ENCODE measurements at regions not wholly inside any gene's neighbourhood (a gene's known extent, or its start where the extent isn't known, plus 50 kb on each side); places are given as distances from the start of the nearest gene placed in this dataset.

GRCh38 chr6:79394690-79395089 is 142.5 kb downstream of the LCA5 start:
- H3K36me3 Mint-ChIP-seq (ENCODE audit: low read depth, unreplicated experiment): no peaks in the 10 kb centered on the region
- H3K9me3 Mint-ChIP-seq (ENCODE audit: unreplicated experiment): no peaks in the 10 kb centered on the region
- no peaks in the 10 kb centered on the region for H3K27me3 Mint-ChIP-seq (ENCODE audit: unreplicated experiment)
- TF ChIP-seq CTCF (IDR thresholded peaks at IDR 0.05; ENCODE audit: unreplicated experiment): no peak
- no peak overlapping the region for H3K27ac Mint-ChIP-seq (ENCODE audit: unreplicated experiment)
- H3K4me3 Mint-ChIP-seq (ENCODE audit: unreplicated experiment): no peak overlapping the region
- no peak for DNase-seq (ENCODE audit: low spot score)
- H3K4me1 Mint-ChIP-seq (ENCODE audit: unreplicated experiment): peaks cover 15% of the 10 kb centered on the region

- H3K27me3 Mint-ChIP-seq (ENCODE audit: unreplicated experiment): no peaks in the 10 kb centered on the region
- H3K4me1 Mint-ChIP-seq (ENCODE audit: unreplicated experiment): peaks cover 15% of the 10 kb centered on the region
- no peak overlapping the region for H3K27ac Mint-ChIP-seq (ENCODE audit: unreplicated experiment)
- H3K9me3 Mint-ChIP-seq (ENCODE audit: unreplicated experiment): no peaks in the 10 kb centered on the region
- H3K36me3 Mint-ChIP-seq (ENCODE audit: low read depth, unreplicated experiment): no peaks in the 10 kb centered on the region
- no peak for DNase-seq (ENCODE audit: low spot score)
- H3K4me3 Mint-ChIP-seq (ENCODE audit: unreplicated experiment): no peak overlapping the region
- no peak for TF ChIP-seq CTCF (IDR thresholded peaks at IDR 0.05; ENCODE audit: unreplicated experiment)
These were observed 145.1 kb downstream of the LCA5 start for GRCh38 chr6:79392094-79392493.

- Mint-ChIP-seq H3K36me3 (ENCODE audit: low read depth, unreplicated experiment) (no peaks in the 10 kb centered on the region), H3K4me1 (ENCODE audit: unreplicated experiment) (peaks cover 9% of the 10 kb centered on the region), H3K27ac (ENCODE audit: unreplicated experiment) (no peak overlapping the region), H3K4me3 (ENCODE audit: unreplicated experiment) (no peak overlapping the region), H3K27me3 (ENCODE audit: unreplicated experiment) (peaks cover 2% of the 10 kb centered on the region), H3K9me3 (ENCODE audit: unreplicated experiment) (no peaks in the 10 kb centered on the region)
- no peak for TF ChIP-seq CTCF (IDR thresholded peaks at IDR 0.05; ENCODE audit: unreplicated experiment)
- no peak for DNase-seq (ENCODE audit: low spot score)
These were observed 145.8 kb downstream of the LCA5 start for GRCh38 chr6:79391480-79391879.

- no peak overlapping the region for H3K4me3 Mint-ChIP-seq (ENCODE audit: unreplicated experiment)
- H3K36me3 Mint-ChIP-seq (ENCODE audit: low read depth, unreplicated experiment): no peaks in the 10 kb centered on the region
- no peaks in the 10 kb centered on the region for H3K4me1 Mint-ChIP-seq (ENCODE audit: unreplicated experiment)
- no peak for DNase-seq (ENCODE audit: low spot score)
- TF ChIP-seq CTCF (IDR thresholded peaks at IDR 0.05; ENCODE audit: unreplicated experiment): no peak
- no peaks in the 10 kb centered on the region for H3K9me3 Mint-ChIP-seq (ENCODE audit: unreplicated experiment)
- peaks cover 6% of the 10 kb centered on the region for H3K27me3 Mint-ChIP-seq (ENCODE audit: unreplicated experiment)
- H3K27ac Mint-ChIP-seq (ENCODE audit: unreplicated experiment): no peak overlapping the region
These were observed 151.3 kb downstream of the LCA5 start for GRCh38 chr6:79385893-79386292.

GRCh38 chr6:79385333-79385732 is 150.9 kb upstream of the HMGN3 start:
- H3K4me1 Mint-ChIP-seq (ENCODE audit: unreplicated experiment): no peaks in the 10 kb centered on the region
- no peak for TF ChIP-seq CTCF (IDR thresholded peaks at IDR 0.05; ENCODE audit: unreplicated experiment)
- no peaks in the 10 kb centered on the region for H3K36me3 Mint-ChIP-seq (ENCODE audit: low read depth, unreplicated experiment)
- no peak for DNase-seq (ENCODE audit: low spot score)
- peaks cover 6% of the 10 kb centered on the region for H3K27me3 Mint-ChIP-seq (ENCODE audit: unreplicated experiment)
- no peaks in the 10 kb centered on the region for H3K9me3 Mint-ChIP-seq (ENCODE audit: unreplicated experiment)
- H3K27ac Mint-ChIP-seq (ENCODE audit: unreplicated experiment): no peak overlapping the region
- H3K4me3 Mint-ChIP-seq (ENCODE audit: unreplicated experiment): no peak overlapping the region

Measured in endothelial cell (in vitro differentiated cells).